GM21390 (cell line): ENCODE measurements at regions not wholly inside any gene's neighbourhood (a gene's known extent, or its start where the extent isn't known, plus 50 kb on each side); places are given as distances from the start of the nearest gene placed in this dataset.
"Not testable (repeated sequence)": the region's sequence is repeated elsewhere in the genome, so short reads cannot be mapped to it uniquely, and the experiment has no call there.

Experiments used
- ATAC-seq: cut with Tn5 transposase; IDR thresholded peaks from one replicate; pipeline ENCODE4 v1.9.1; 2021; ENCODE audit not compliant: unreplicated experiment

DNA sequence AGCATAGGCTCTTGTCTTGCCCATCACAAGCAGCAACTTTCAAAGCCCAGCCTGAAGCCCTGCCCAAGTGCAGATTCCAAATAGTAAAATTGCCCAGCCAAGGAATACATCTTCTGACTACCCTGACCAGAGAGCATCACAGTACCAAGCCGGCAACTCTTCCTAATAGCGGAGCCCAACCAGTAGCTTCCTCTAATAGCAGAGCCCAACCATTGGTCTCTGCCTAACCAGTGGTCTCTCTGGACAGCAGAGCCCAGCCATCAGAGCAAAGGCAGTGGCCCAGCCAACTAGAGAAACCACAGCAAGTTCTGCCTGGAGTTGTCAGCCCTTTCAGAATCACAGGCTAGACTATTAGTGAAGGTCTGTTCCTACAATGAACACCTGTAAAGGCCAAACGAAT lies 285.6 kb downstream of the HGF start:
- no peak for ATAC-seq

DNA sequence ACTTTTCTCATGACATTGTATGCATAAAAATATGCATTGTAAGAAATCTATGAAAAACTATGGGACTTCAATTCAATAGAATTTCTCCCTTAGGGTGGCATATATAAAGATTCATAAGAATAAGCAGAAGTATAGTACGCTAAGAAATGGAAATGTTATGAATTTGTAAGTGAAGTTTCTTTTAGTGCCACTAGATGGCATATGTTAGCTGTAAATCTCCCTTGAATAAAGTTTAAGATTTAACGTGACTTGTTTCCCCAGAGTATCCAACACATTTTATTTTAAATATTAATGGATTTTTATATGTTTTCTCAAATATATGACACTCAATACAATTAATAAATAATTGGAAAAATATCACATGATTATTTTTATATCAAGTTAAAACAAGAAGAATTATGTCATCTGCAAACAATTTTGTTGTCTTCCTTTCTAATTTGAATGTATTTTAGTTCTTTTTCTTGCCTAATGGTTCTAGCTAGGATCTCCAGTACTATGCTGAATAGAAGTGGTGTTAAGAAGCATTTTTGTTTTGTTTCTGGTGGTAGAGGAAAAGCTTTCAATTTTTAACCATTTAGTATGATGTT lies 287.2 kb downstream of the HGF start:
- peak; percentile 75 for ATAC-seq

DNA sequence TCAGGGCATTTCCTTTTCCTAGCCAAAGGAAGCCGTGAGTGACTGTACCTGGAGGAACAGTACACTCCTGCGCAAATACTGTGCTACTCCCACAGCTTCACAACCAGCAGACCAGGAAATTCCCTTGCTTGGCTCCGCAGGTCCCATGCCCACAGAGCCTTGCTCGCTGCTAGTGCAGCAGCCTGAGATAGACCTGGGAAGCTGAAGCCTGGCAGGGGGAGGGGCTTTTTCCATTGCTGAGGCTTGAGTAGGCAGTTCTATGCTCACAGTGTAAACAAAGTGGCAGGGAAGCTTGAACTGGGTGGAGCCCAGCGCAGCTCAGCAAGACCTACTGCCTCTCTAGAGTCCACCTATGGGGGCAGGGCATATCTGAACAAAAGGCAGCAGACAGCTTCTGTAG lies 291.2 kb downstream of the HGF start:
- no peak for ATAC-seq

DNA sequence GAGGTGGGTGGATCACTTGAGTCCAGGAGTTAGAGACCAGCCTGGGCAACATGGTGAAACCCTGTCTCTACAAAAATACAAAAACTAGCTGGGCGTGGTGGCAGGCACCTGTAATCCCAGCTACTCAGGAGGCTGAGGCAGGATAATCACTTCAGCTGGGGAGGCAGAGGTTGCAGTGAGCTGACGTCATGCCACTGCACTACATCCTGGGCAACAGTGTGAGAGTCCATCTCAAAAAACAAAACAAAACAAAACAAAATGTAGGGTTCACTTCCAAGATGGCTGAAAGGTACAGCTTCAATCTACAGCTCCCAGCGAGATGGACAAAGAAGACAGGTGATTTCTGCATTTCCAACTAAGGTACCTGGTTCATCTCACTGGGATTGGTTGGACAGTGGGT lies 291.6 kb downstream of the HGF start:
- ATAC-seq = not testable (repeated sequence)

DNA sequence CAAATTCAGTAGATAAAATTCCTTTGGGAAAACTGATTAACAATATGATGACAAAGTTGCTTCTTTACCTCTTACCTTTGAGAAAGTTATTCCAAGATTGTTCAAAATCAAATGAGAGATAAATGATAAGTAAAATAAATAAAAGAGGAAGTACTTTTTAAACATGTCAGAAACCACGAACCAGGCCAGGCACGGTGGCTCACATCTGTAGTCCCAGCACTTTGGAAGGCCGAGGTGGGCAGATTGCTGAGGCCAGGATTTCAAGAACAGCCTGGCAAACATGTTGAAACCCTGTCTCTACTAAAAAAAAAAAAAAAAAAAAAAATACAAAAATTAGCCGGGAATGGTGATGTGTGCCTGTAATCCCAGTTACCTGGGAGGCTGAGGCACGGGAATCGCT lies 296.6 kb downstream of the HGF start:
- ATAC-seq = no peak

DNA sequence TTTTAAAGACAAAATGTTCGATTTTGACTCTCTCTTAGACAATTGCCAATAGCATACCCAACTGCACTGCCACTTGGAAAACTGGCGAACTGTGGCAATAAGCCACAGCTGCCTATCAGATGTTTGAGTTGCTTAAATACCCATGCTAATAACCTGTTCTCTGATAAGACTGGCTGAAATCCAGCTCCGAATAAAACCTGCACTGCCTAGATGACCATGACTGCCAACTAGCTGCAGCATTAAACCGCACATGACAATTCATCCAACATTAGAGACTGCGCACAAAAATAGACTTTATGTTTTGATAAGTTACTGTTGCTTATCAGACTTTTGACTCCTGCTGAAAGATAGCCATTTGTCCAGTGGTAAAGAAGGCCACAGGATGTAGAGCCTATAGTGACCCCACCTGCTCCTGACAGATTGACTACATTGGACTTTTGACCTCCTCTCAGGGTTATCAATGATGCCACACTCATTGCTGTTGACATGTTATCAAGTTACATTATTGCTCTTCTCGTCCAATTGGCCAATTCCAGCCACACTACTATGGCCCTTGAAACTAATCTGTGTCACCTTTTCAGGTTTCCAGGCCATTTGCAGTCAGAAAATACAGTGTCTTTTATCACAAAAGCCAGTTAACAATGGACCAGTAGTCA lies 299.0 kb downstream of the HGF start:
- no peak for ATAC-seq

DNA sequence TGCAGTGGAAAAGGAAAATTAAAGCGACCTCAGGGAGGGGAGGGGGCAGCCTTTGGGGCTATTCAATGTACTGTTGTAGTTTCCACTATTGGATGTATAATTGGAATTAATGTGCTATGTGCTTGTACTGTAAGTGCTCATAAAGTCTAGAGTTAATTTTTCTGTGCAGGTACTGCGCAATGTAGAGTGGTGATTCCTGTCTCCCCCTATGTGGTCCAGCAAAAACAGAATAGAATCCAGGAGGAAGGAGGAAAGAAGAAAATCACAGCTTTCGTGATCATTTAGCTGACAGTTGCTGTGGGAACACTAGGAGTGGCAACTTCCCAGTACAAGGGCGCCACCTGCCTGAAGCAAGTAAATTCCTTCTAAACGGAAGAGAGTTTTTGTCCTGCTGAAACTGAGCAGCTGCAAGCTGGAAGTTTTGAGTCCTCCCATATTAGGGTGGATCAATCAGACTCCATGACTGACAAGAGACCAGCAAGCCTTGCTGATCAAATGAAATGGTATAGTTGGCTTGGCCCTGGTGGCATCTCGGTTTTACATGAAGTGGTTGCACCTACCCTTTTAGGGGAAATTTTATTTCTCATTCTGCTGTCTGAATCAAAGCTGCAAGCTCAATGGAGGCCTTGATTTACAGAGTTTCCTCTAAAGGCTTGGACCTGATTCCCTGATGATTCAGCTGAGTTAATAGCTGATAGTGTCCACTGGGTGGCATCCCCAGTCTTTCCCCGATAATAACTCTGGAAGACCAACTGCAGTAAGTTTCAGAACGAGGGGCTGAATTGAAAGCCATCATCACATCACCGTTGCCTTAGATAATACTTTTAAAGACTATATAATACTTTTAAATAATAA lies 299.8 kb downstream of the HGF start:
- peak; percentile 57 for ATAC-seq

DNA sequence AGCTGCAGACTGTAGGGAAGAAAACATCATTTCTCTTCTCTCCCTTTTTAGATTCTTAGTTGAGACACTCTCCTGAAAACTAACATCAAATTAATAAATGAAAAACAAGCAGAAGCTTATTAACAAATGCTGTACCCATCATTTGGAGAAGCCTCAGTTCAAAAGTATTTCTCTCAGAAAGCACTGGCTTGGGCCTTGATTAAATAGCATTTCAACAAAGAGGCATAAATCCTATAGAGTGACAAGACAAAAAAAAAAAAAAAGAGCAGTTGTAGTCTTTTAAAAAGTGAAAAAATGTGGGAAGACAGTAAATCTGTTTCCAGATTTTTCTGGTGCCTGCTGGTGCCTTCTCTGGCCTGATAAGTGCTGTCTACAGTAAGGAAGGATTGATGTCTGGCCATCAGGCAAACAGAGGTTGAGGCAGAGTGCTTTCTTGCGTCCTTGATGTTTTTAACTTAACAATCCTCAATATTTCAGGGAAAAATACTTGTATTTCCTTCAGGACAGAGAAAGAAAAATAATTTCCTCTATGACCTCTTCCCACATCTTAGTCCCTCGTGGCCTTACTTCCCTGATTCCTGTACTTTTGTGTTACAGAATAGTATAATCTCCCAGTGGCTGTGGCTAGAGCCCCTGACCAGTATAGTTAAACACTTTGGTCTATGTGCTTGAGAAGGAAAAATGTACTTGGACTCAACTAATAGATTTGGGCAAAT lies 300.5 kb downstream of the HGF start:
- no peak for ATAC-seq

DNA sequence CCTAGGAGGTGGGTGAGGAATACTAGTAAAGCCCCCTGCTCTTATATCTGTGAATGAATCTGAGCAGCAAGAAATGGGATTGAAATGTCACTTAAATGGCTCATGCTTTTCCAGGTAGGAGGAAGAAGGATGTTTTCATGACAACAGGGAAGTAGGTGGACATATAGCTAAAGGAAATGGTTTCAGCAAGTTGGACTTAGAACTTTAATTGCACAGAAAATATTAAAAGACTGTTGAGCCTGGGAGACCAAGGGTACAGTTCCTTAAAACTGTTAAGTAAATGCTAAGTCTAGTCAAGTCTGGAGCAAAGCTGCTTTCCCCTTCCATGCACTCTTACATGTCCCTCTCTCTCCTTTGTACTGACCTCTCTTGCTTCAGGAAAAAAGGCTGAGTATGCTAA lies 301.3 kb downstream of the HGF start:
- no peak for ATAC-seq

DNA sequence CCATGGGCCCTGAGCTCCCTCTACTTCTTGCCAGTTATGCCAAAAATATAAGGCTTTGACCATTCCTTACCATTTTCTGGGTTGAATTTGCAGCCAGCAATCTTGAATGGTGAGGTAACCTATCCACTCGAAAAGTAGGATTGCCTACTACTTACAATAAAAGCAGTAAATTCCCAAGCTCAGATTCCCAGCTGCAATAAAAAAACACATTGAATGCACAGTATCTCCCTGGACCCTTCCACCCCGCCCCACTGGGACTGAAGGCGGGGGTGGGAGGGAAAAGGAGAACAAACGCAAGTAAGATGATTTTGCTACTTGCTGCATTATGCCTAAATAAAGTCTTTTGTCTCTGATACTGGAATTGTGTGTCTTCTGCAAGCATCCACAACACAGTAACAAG lies 301.9 kb downstream of the HGF start:
- ATAC-seq = no peak

DNA sequence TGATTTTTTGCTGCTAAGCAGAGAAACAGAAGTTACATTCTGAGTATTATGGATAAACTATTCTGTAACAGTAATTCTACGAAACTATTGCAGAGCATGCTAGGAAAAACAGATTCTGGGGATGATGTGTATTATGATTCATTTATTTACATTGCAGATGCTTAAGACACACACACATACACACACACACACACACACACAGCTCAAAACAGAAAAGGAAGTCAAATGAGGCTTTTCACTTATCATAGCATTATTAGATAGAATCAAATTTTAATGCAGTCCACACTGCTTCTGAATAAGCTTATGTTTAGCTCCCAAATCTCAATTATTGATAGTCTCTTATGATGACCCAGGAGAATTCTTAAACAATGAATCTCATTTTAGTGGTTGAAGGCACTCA lies 307.2 kb downstream of the HGF start:
- no peak for ATAC-seq

DNA sequence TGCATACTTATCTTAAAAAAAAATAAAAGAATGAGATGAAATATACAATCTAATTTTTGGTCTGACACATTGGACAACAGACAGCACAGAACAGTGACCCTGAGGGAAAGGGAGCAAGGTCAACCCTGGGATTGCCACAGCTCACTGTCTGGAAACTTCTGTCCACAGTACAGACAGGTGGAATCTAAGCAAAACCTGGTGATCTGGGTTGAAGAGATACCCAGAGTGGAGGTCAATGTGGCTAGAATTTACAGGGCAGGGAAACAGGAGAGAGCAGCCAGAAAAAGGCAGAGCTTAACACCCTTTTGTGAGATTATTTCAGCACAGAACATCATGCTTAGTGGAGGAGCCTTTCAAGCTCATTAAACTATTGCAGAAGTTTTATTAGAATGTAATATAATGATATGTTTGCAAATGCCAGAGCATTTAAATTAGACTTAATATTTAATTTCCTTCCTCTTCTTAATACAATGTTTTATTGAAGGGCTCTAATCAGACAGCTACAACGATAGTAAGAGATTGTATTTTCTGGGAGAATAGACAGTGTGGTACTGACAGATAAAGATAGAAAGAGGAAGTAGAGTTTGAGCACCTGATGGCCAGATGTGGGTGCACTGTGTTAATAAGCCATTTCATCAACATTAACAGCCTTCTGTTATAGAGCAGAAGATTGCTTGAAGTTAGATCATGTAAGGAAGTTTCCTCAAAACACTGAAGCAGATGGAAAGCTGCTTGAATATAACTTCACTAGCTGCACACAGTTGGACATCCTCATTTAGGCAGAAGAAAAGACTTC lies 309.4 kb downstream of the HGF start:
- ATAC-seq = no peak

DNA sequence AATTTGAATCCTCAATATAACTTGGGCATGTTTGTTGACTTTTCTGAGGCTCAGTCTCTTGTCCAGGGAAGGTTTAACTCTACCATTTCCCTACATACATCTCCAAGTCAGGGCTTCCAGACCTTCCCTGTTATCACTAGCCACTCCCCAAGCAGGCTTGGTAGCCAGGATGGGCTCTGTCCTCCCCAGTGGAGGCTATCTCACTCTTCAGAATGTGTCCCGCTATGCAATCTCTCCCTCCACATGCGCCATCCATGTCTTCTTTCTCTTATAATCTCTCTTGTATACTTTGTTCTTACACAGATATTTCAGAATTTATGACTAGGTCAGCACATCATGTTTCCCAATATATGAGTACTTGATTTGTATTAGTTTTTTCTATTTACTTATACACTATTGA lies 310.4 kb downstream of the HGF start:
- no peak for ATAC-seq

DNA sequence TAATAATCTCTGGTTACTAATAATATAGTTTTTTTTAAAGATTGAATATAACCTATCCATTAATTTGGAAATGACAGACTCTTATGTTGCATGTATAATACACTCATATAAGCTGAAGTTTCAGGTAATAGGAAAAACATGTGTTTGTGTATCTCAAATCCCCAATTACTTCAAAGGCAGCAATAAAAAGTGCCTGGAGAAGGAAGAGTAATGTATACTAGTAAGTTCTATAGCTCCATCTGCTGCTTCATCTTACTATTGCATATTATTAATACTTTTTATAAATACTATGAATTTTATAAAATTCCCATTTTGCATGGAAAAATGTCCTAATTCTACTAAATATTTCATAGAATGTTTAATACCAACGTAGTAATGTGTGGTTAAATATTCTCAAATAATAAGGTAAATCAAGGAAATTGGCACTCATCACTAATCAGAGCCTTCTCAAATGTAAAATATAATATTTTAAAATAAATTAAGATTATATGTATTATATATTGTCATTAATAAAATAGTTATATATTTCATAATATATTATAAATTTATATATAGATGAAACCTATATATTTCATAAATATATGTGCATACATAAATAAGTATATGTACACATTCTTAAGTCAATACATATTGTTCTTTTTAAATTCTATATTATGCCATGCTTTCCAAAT lies 311.9 kb downstream of the HGF start:
- no peak for ATAC-seq

DNA sequence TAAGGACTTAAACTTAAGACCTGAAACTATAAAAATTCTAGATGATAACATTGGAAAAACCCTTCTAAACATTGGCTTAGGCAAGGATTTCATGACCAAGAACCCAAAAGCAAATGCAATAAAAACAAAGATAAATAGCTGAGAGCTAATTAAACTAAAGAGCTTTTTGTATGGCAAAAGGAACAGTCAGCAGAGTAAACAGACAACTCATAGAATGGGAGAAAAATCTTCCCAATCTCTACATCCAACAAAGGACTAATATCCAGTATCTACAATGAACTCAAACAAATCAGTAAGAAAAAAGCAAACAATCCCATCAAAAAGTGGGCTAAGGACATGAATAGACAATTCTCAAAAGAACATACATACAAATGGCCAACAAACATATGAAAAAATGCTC lies 316.1 kb downstream of the HGF start:
- not testable (repeated sequence) for ATAC-seq

DNA sequence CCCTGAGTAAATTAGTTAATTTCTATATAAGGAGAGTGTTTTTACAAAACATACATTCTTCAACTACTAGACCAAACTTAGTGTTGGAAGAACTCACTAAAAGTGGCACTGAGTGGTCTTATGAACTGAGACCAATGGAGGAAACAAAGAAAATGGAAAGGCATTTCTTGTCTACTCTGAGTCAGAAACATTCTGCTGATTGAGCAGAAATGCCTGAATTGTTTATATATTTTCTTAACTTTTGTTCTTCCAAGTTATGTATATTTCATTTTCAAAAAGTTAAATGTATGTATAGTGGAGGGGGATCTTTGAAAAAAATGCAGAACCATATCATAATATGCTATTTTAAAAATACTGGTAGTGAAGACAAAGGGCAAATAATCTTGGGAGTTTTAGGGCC lies 320.7 kb downstream of the HGF start:
- ATAC-seq = no peak

DNA sequence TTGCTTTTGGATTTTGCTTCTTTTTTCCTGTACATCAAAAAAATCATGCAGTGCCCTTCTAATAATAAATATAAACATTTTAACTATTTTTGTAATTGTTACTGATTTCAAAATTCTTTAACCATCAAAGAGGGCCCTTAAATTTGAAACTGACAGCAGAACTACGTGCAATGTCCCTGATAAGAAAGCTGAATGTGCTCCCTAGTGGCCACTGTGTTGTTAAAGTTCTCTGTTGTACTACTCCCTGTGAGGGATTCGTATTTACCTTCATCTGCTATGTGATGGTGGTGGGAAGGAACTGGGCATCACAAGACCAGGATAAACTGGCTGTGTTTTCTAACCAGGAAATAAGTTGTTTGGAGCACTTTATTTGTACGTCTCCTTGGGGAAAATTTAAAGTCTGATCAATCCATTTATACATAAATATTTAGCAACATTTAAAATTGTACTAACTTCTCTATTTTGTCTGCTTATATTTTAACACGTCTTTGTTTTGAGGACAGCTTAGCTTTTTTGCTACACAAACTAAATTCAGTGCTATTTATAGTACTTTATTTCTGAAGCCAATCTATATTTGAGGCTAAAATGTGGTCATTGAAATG lies 322.4 kb downstream of the HGF start:
- no peak for ATAC-seq

DNA sequence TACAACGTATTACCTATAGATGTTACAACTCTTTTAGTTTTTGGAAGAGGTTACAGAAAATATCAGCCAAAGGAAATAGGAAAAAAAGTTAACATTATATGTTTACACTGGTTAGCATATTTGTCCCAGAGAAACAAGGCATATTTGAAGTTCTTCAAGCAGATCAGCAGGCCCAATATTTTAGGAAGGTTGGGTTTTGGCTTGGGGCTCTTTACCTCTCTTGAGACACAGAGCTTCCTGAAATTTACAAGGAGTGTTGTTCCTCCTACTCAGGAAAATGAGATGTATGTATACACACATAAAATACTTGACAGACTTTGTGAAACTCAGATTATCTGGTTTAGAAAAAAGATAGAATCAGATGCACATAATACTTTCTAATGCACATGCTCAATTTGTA lies 323.6 kb downstream of the HGF start:
- ATAC-seq = no peak

DNA sequence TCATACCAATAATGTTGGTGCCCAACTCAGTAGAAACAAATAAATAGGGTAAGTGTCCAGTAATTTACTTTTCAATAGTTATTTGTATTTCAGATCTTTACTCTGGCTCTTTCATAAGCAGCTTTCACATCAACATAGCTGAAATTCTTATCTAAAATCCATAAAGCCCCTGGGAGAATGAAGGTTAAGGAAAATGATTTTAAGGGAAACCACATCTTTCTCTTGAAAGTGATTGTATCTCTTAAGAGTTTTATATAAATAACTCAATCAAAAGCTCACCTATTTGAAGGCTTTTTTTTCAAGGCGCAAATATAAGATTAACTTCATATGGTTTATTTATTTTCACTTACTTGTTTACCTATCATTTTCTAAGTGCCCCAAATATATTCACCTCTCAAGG lies 324.4 kb downstream of the HGF start:
- ATAC-seq = no peak

DNA sequence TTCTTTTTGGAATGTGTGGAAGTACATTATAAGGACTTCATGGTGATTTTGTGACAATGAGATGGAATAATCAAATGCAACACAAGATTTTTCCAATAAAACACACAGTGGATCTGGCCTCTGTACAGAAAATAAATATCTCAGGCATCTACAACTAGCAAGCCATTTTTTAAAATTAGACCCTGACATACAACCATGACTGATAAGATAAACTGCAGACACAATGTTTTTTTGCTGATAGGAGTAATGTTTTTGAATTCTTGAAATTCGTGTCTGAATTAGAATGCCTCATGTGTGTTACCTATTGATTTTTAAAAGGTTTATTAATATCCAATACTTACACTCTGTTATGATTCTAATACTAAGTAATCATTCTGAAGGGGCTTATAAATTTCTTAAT lies 328.1 kb downstream of the HGF start:
- ATAC-seq = no peak
